ENCODE measurements at regions not wholly inside any gene's neighbourhood (a gene's known extent, or its start where the extent isn't known, plus 50 kb on each side); places are given as distances from the start of the nearest gene placed in this dataset.

- no peak for TF ChIP-seq CTCF (IDR thresholded peaks at IDR 0.05; ENCODE audit: low read depth, low read length)
- TF ChIP-seq MAX (IDR thresholded peaks at IDR 0.05; ENCODE audit: low read depth, low read length), result no peak
- TF ChIP-seq MYC (IDR thresholded peaks at IDR 0.05; ENCODE audit: low read depth, low read length), result no peak
These were observed 78.6 kb upstream of the LDB2 start for GRCh38 chr4:16977081-16977480.
